ENCODE measurements at regions not wholly inside any gene's neighbourhood (a gene's known extent, or its start where the extent isn't known, plus 50 kb on each side); places are given as distances from the start of the nearest gene placed in this dataset.

DNA sequence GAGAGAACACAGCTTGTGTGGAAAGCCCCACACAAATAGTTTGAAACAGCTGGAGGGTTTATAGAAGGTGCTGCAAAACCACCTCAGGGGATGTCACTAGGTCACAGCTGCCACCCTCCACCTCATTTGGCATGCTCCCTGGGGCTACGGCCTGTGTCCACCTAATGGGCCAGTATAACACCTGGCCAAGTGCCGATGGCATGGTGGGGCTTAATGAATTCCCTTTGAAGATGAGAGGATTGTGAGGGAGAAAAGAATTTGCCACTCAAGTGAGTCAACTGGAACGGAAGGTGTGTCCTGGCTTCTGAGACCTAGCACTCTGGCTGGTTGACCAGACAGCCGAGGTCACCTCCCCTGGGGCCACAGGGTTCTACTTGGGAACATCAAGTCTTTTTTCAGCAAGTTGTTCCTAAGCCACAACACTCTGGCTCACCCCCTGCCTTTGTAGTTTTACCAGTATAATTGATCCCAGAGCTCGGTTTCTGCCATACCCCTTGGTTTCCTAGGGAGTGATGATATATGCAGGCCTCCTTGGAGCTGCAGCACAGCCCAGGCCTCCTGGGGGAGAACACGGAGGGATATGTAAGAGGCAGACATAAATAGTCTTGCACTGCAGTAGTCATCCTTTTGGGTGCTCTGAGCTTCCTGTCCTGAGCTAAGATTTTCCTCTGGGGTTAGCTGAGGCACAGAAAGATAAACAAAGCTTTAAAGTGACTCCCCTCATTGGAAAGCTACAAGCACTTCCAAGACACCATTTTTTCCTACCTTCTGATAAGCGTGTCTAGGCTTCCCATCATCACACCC is 178.2 kb upstream of the LPP start:
- no peak for DNase-seq

DNA sequence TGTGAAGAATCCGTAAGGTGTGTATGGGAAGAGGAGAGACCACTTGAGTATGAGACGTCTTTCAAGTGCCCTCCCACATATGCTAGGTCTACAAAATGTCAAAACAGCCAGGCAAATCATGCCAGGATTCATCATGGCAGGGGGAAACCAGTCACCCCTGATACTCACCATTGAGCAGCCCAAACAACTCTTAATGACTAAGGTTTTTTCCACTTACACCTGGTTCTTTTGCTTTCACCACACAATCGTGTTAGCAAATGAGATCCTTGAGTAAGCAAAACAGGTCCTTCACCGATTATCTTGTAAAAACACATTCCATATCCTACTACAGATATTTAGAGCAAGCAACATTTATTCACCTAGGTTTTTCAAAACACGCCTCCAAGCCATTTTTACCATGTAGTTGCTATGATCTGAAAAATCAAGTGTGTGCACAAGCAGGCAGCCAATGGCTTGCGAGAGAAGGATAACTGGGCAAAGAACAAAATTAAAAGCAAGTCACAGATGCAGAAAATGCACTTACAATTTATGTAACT is 177.5 kb upstream of the LPP start:
- no peak for DNase-seq

DNA sequence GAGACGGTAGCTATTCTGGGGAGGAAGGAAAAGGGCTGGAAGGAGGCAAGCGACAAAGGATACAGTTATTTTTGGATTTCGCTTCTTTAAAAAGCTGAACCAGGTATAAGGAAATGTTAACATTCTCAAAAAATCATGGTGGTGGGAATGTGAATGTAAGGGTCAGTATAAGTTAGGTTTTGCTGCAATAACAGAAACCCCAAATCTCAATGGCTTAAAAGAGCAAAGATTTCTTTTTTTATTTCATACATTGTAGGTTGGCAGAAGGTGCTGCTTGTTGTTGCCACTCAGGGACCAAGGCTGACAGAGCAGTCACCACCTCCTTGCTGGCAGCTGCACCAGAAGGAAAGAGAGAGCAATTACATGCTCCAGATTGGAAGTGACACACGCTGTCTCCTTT is 176.3 kb upstream of the LPP start:
- no peak for DNase-seq

DNA sequence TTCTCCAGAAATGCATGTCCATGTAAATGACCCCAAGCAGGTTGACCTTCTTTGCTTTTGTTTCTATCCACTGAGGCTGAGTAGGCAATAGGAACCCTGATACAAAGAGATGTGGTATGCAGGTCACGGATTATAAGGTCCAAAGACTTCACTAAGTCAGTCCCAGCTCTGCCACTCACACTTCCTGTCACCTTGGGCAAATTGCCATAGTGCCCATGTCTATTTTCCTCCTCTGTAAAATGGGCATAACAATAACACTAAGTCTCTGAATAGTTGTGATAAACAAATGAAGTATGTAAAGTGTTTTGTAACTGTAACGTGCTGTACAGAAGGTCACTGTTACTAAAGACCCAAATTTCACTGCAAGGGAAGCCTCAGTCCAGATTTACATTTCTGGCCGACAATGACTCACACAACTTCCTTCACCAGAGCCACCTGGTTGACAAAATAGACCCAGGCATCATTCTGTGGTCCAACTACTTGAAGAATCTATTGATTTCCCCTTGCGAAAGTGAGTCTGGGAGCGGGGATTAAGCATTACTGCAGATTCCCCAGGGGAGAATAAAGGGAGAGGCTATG is 175.4 kb upstream of the LPP start:
- no peak for DNase-seq

DNA sequence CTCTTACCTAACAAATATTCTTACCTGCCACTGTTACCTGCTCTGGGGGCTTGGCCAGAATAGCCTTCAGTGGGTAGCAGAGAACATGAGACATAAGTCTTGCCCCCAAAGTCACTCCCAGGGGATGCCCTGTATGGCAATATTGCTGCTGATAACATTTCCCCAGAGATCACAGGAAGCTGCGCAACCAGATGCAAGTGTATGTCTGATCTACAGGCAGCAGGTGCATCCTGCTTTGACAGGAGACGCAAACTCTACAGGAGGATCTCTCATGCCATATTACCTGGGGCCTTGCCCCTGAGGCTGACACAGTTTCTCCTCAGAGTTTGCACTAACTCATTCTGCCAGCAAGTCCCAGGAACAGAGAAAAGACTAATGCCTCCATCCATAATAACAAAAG is 174.4 kb upstream of the LPP start:
- DNase-seq = no peak

DNA sequence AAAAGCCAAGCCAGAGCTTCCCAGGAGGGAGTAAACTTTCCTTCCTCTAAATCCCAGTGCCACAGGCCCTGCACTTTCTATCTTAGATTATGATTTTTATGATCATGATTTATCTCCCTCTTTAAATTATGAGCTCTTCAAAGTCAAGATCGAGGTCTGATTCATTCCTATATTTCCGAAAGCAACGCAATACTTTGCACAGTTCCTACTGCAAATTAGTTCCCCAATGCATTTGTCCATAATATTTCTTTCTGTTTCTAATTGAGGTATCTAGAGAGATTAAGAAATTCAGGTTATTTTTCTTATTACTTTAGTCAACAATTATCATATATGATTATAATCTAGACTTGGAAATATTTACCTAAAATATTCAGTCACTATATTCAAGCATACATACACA is 173.1 kb upstream of the LPP start:
- DNase-seq = no peak

DNA sequence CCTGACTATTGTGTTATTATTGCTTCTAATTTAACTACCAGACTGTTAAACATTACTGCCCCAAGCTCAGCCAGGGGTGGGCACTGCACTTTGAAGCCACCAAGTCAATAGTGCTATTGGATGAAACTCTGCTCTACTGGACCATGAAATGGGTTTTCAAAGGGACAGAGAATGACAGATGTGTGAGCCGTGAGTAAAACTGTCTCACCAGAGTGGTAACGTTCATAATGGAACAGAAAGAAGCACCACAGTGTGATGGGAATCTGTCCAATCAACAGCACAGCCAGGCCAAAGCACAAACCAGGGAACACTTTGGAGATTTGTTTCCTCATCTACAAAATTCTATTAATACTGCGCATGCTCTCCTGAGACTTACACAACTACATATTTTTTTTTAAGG is 171.8 kb upstream of the LPP start:
- DNase-seq = no peak

DNA sequence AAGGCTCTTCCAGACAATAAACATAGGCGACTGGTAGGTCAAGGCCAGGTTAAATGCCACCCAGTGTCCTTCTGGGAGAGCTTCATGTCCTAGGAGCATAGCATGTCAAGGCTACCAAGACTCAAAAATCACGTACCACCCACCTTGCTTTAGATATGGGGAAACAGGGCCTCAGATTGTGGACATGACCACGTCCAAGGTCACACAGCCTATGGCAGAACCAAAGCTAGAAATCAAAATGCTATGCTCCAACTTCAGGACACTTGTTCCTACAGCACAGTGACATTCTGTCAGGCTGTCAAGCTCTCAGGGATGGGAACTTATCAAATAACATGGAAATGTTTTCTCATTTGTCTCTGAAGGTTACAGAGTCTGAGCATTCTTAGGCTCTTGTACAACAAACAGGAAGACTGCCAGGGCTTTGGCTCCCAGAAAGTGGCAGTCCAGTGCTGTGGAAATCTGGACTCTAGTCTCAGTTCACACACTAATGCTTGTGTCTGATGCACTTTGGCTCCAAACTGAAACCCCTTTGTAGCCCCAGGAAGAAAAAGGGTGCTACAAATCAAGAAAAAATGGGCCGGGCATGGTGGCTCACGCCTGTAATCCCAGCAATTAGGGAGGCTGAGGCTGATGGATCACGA is 170.4 kb upstream of the LPP start:
- no peak for DNase-seq

DNA sequence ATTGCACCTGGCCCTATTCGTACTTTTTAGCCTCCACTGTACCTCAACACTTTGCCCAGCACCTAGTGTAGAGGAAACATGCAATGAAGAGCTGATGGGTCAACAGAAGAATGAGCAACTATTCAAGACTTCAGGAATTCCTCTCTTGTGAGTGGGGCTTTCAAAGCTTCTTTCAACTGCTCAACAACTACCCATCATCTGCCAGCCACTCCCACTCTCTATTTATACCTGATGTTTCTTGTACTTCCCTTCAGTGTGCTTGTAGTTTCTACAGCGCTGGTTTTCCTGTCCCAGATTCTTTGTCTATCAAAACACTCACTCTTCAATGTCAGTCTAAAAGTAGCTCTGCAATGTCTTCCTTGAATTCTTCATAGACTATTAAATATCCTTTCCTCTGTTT is 168.3 kb upstream of the LPP start:
- DNase-seq = no peak

DNA sequence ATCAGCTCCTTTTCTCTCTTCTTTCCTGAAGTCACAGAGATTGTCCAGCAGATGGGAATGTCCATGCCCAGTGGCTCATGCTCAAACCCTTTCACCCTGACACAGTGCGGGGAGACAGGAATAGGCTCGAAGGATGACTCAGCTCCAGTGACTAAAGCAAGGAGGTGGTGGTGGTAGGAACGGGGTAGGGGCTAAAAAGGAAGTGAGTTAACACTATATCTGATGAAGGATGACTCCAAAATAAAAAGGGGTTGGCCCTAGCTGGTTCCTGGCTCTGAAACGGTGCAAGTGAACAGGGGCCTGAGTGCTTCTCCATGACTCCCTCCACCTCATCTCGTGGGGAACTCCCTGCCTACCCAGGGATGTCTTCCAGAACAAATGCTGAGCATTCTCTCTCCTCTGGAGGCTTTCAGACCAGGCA is 167.4 kb upstream of the LPP start:
- DNase-seq = no peak

DNA sequence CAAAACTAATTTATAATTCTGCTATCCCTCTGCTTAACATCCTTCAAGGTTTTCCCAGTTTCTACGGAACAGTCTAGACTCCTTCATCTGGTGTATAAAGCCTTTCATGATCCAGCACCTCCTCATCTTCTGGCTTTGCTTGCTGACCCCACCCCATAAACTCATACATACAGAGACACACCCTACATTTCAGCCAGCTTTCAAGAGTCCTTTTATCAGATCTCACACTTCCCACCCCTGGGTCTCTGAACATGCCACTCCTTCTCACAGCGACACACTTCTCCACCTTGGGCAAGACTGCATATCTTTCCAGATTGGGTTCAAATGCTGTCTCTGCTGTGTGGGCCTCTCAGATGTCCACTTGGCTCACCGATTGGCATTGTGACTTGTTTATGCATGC is 166.8 kb upstream of the LPP start:
- no peak for DNase-seq

DNA sequence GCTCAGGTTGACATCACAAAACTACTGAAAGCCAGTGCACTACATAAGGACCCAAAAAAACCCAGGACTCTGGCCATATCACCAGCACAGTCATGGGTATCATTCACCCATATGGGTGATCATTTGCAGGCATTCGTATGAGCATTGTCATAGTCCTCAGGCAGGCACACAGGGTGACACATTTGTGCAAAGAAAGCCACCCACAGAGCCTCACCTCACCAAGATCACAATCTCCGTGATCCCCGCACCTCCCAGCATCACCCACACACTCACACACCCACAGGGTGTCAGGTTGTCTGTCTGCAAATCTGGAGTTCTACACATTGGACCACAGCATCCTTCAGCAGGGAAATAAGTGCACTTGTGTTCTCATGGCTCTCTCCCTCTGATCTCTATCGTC is 166.0 kb upstream of the LPP start:
- no peak for DNase-seq

DNA sequence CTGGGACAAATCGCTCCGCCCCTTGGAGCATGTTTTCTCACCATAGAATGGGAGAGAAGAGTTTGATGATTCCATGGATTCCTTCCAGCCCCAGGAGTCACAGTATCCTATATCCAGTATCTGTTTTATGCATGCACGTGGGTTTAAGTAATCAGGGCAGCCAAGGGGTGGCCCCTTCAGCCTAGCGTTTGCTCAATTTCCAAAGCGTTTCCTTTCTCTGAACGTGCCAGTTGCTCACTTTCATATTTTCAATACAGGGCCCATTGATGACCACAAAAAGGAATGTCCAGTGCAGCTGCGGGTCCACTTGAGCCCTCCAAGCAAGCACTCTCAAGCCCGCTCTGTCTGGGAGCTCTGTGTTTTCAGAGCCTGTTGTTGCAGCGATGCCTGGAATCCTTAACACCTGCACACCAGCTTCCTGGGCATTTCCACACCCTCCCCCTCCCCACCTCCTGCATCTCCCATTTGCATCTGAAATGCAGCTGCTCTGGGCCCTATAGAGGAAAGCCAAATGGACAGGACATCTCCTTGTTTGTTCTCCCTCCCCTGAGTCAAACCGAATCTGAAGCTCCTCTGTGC is 164.3 kb upstream of the LPP start:
- DNase-seq = no peak

DNA sequence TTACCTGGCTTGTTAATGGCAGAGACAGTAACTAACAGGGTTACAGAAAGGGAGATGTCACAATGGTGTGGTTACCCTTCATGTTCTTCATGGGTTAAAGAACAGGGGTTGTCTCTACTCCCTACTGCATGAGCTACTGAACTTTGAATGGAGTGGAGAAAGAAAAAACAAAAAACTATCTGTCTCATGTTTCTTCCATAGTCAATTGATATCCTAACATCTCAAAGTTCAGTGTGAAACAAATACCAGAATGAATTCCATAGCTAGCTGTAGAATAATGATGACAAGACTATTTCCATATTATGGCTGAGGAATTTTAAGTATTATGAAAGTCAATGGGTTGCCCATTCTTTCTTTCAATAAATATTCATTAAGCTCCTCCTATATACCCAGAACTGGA is 161.3 kb upstream of the LPP start:
- no peak for DNase-seq

DNA sequence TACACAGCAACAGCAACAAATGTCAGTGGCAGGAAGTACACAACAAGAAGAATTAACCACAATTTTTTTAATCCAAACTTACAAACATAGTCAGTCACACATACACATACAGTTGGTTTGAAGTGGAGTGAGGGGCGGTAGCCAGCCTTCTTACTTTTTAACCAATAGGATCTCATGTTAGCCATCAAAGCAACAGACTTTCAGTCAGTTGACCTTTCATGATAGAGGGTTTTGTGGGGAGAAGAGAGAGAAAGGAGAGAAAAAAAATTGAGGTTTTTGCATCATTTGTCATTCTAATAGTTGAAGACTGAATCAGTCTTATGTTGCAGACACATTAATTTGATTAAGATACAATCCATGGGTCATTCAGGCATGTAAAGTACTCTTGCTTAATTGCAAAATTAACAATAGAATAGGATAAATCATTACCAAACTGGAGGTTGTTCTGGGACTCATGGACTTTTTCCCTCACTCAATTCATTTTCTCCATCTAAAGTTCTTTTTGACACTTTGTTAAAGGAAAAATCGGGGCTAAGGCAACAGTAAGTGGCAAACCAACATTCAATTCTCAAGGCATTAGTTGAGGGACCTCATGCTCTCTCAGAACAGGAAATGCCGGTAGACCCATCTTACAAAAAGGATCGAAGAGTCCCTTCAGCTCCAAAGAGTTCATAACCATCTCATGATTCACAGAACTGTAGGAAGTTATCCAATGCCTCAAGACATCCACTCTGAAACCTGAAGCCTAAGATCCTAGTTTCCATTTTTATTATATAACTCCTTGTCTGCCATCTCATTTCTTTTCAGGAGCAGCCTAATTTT is 159.5 kb upstream of the LPP start:
- no peak for DNase-seq

DNA sequence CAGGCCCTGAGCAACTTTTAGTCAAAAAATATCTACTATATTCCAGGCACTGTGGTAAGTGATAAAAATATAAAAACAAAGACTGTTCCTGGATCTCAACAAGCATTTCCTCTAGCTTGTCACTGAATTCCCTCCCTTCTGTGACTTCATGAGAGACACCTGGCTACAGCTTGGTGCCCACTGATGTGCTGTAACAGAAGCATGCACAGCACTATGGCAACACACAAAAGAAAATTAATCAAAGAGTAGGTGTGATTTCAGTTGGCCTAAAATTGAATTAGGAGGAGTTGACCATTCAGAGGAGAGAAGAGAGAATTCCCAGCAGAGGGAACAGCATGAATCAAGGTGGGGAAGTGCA is 158.9 kb upstream of the LPP start:
- DNase-seq = no peak

DNA sequence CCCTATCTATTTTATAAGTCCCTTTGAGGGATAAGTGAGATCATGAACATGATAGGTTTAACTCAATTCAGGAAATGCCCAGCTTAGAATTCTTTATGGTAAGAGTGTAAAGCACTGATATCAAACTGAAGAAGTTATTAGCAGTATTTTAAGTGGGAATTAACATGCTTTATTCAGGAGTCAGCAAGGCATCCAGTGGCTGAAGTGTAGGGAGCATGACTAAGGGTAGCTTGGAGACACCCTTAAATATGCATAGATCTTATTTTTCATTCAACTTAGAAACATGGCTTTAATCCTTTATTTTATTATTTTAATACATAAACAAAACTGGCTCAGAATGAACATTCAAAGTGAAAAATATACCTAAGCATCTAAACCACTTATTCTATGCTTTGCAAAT is 158.3 kb upstream of the LPP start:
- DNase-seq = no peak

DNA sequence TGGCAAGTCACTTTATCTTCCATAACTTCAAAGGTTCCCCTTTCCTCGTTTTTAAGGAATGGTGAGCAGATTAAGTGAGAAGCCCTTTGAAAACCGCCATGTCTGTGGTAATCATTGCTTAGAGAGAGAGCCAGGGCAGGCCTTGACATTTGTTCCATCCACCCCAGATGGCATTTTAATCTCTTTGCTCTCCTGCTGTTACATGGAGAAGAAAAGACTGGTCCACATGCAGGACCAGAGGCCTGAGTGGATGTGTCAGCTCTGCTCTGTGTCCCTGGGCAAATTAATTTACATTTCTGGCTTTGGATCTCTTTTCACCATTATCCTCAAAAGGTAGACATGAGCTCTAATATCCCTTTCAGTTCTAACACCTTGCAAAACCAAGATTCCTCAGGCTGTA is 157.3 kb upstream of the LPP start:
- no peak for DNase-seq

DNA sequence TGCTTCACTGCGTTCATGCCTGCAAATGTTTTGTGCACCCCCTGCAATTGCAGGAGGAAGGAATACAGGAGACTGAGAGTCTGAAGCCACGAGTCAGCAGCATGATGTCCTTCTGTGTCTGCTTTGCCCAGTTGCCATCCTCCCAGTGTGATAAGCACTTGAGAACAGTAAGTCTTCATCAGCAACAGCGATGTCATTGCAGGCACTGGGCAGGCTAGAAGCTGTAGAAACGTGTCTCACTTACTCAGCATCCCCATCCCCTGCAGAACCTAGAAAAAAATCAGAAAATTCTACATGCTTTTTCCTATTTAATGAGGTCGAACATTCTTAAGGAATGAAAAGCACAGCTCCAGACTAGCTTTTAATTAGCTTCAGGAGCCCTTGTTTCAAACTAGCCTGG is 156.5 kb upstream of the LPP start:
- DNase-seq = no peak

DNA sequence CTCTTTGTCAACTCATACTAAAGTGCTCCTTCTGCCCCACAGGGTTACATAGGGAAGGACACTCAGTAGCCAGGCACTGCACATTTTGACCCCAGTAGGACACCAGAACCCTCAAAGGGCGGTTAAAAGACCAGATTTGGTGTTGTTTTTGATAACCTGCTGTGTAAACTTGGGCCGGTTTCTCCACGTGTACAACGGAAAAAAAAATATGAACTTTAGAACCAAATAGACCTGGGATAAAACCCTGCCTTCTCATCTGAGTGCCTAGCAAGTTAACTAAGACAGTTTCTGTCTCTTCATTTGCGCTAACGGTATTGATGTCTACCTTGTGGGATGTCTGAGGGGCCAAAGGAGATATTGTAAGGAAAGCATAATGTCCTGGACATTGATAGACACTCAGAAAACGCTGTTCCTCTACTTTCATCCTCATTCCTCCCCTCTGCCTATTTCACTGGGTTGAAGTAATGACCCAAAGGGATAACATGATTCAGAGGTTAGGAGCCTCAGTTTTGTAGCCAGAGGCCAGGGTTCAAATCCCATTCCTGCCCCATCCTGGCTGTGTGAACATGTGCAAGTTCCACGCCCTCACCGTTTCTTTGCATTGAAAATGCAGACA is 155.9 kb upstream of the LPP start:
- DNase-seq = no peak

DNA sequence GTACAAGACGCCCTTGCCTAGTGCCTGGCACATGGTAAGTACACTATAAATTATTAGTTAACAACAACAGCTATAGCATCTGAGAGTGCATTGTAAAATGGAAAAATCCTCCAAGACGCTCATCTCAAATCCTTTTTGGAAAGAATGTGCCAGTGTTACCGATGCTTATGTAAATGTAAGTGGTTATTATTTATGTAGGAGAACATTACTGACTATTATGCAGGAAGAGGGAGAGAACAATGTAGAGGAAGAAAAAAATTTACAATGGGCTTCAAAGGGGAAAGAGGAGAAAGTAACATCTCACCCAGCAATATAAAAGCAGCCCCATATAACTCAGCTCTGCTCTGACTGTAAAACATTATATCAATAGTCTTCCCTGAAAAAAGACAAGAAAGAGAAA is 155.3 kb upstream of the LPP start:
- no peak for DNase-seq

DNA sequence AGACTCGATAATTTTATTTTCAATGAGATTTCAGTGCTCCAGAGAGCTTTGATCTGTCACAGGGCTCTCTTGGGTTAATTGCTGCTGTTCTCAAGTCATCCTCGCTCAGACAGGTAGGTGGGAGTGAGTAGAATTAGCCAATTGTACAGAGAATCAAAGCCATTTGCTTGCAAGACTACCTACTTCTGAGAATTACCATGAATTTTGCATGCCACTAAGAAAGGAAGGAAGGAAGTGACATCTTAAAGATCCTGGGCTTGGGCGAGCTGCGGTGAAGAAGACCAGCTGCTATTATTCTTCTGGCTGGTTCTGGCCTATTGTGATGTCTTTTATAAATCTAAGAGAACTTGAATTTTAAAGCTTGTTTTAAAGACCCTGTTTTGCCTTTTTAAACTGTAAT is 154.1 kb upstream of the LPP start:
- DNase-seq = no peak
